Upper lobe of right lung (tissue), 1 donor: ENCODE measurements at regions not wholly inside any gene's neighbourhood (a gene's known extent, or its start where the extent isn't known, plus 50 kb on each side); places are given as distances from the start of the nearest gene placed in this dataset.

Experiments used
- ATAC-seq: fragments of 200-7000 bp; cut with Tn5 transposase; one replicate; pipeline ENCODE4 v1.9.1; 2020; ENCODE audit warnings: mild to moderate bottlenecking, moderate library complexity
- DNase-seq: peaks from one replicate; pipeline ENCODE4 v3.0.0-alpha.2; 2020
- H3K27ac ChIP-seq: fragments of 200-600 bp; one replicate; pipeline ENCODE4 v1.8.0; 2022
- H3K27me3 ChIP-seq: fragments of 200-600 bp; one replicate; pipeline ENCODE4 v1.8.0; 2022; ENCODE audit warnings: mild to moderate bottlenecking
- H3K36me3 ChIP-seq: fragments of 200-600 bp; one replicate; pipeline ENCODE4 v1.8.0; 2022
- H3K4me1 ChIP-seq: fragments of 200-600 bp; one replicate; pipeline ENCODE4 v1.8.0; 2022
- H3K4me3 ChIP-seq: fragments of 200-600 bp; one replicate; pipeline ENCODE4 v1.8.0; 2022; ENCODE audit warnings: mild to moderate bottlenecking
- H3K9me3 ChIP-seq: fragments of 200-600 bp; one replicate; pipeline ENCODE4 v1.8.0; 2022
- CTCF ChIP-seq: fragments of 200-600 bp; IDR thresholded peaks from one replicate; pipeline ENCODE4 v1.8.0; 2022; ENCODE audit warnings: antibody characterized with exemption
- intact Hi-C: fragments of 100-400 bp; cut with DNase I; formaldehyde crosslinking; loops from one replicate; pipeline ENCODE4 v1.11.0; 2022
- donor health status: DM: no; HTN: yes; CAD: no; lungs with severe emphysema.

GRCh38 chr22:44615146-44615545, 86.9 kb upstream of the PRR5 start:
- H3K9me3 ChIP-seq = peaks cover 16% of the 10 kb centered on the region
- ATAC-seq = no peak
- no peak for DNase-seq
- no peak overlapping the region for H3K4me3 ChIP-seq
- no peak for TF ChIP-seq CTCF
- H3K27ac ChIP-seq = no peak overlapping the region
- intact Hi-C loops = no loop called here
- H3K36me3 ChIP-seq = no peaks in the 10 kb centered on the region
- peaks cover 2% of the 10 kb centered on the region for H3K27me3 ChIP-seq
- H3K4me1 ChIP-seq = no peaks in the 10 kb centered on the region

- H3K27me3 ChIP-seq = no peaks in the 10 kb centered on the region
- no peak for TF ChIP-seq CTCF
- ATAC-seq = no peak
- no peaks in the 10 kb centered on the region for H3K36me3 ChIP-seq
- H3K4me3 ChIP-seq = no peak overlapping the region
- peaks cover 16% of the 10 kb centered on the region for H3K9me3 ChIP-seq
- DNase-seq = no peak
- H3K4me1 ChIP-seq = no peaks in the 10 kb centered on the region
- intact Hi-C loops = no loop called here
- H3K27ac ChIP-seq = no peak overlapping the region
Observed at GRCh38 chr22:44613196-44613595, 88.8 kb upstream of the PRR5 start.

GRCh38 chr22:44611880-44612496, 90.0 kb upstream of the PRR5 start:
- intact Hi-C loops = no loop called here
- Histone ChIP-seq H3K27ac (no peak overlapping the region), H3K9me3 (peaks cover 16% of the 10 kb centered on the region), H3K27me3 (peaks cover 2% of the 10 kb centered on the region), H3K4me1 (no peaks in the 10 kb centered on the region), H3K36me3 (no peaks in the 10 kb centered on the region), H3K4me3 (no peak overlapping the region)
- DNase-seq = no peak
- TF ChIP-seq CTCF = no peak
- ATAC-seq = no peak

- TF ChIP-seq CTCF = no peak
- Histone ChIP-seq H3K9me3 (peaks cover 16% of the 10 kb centered on the region), H3K27me3 (peaks cover 14% of the 10 kb centered on the region), H3K36me3 (no peaks in the 10 kb centered on the region), H3K4me3 (no peak overlapping the region), H3K4me1 (no peaks in the 10 kb centered on the region), H3K27ac (no peak overlapping the region)
- no peak for ATAC-seq
- DNase-seq = no peak
- intact Hi-C loops = no loop called here
Observed at GRCh38 chr22:44610071-44610470, 91.9 kb upstream of the PRR5 start.

GRCh38 chr22:44609400-44609988, 92.5 kb upstream of the PRR5 start:
- Histone ChIP-seq H3K36me3 (no peaks in the 10 kb centered on the region), H3K4me3 (no peak overlapping the region), H3K9me3 (peaks cover 16% of the 10 kb centered on the region), H3K27ac (no peak overlapping the region), H3K27me3 (peaks cover 14% of the 10 kb centered on the region), H3K4me1 (no peaks in the 10 kb centered on the region)
- no peak for ATAC-seq
- no peak for TF ChIP-seq CTCF
- intact Hi-C loops = no loop called here
- DNase-seq = no peak
